ENCODE measurements at regions not wholly inside any gene's neighbourhood (a gene's known extent, or its start where the extent isn't known, plus 50 kb on each side); places are given as distances from the start of the nearest gene placed in this dataset.

DNA sequence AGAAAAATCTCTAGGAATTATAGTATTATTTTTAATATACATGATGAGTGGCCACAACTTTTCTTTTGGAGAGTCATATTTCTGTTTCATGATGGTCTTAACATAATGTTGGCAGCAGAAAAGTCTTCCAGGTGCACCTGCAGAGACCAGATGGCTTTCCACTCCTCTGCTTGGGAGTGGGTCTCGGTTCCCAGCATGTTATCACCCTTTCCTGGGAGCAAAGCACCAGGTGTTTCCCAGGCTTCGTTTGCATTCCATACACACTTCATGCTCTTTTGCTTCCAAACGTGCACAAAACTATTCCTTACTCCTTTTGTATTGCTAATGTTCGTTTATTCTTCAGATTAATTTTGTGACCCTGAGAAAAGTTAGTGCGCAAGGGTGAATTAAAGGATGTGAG lies 305.2 kb downstream of the CDH2 start:
- H3K4me1 ChIP-seq = no peaks in the 10 kb centered on the region
- ATAC-seq (no peak), DNase-seq (no peak)
- H3K27me3 ChIP-seq = no peaks in the 10 kb centered on the region
- intact Hi-C loops (cut with DNase I) = no loop called here
- no peak overlapping the region for H3K4me3 ChIP-seq
- no peak for TF ChIP-seq CTCF (IDR thresholded peaks at IDR 0.05)
- no peaks in the 10 kb centered on the region for H3K9me3 ChIP-seq
- H3K27ac ChIP-seq = no peak overlapping the region
- H3K36me3 ChIP-seq = no peaks in the 10 kb centered on the region

DNA sequence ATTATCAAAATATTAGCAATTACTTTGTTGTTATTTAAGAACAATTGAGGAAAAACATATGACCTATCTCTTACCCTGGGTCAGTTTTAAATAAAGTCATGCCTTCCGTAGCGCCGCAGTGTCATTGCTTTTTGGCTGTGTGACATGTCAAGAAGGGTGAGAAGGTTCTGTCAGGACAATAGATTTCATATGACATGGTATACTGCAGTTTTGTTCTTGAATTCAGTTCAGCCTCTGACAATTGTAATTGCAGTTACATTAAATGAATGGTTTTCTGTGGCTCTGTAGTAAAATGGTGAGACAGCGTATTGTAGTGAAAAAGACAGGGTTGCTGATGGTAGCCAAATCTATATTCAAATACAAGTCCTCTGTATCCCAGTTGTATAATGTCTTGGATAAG lies 307.2 kb downstream of the CDH2 start:
- no peaks in the 10 kb centered on the region for H3K36me3 ChIP-seq
- H3K27me3 ChIP-seq = no peaks in the 10 kb centered on the region
- H3K4me3 ChIP-seq = no peak overlapping the region
- ATAC-seq = no peak
- H3K27ac ChIP-seq = no peak overlapping the region
- H3K9me3 ChIP-seq = no peaks in the 10 kb centered on the region
- no peaks in the 10 kb centered on the region for H3K4me1 ChIP-seq
- intact Hi-C loops (cut with DNase I) = no loop called here
- no peak for DNase-seq
- TF ChIP-seq CTCF (IDR thresholded peaks at IDR 0.05) = no peak

DNA sequence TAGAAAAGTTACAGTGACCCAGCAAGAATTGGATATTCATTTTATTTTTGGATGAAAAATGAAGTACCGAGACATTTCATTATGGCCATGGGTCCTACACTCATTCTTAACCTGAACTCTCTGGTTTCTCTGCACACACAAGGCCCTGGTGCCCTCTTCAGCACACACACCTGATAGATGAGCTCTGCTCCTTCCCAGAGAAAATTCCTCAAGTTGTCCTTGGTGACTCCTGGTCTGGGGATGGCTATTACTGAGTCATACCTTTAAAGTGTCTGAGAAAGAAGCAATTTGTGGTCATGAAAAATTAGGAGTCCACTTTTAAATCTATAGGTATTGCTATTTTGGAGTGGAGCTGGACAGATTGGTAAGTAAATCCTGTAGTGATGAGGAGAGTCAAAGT lies 311.5 kb downstream of the CDH2 start:
- TF ChIP-seq CTCF (IDR thresholded peaks at IDR 0.05) = no peak
- Histone ChIP-seq H3K4me3 (no peak overlapping the region), H3K9me3 (peaks cover 0 to 2% of the 10 kb centered on the region in 2 donors), H3K36me3 (no peaks in the 10 kb centered on the region), H3K27ac (no peak overlapping the region), H3K27me3 (no peaks in the 10 kb centered on the region), H3K4me1 (no peaks in the 10 kb centered on the region)
- intact Hi-C loops (cut with DNase I) = no loop called here
- no peak for DNase-seq
- no peak for ATAC-seq

DNA sequence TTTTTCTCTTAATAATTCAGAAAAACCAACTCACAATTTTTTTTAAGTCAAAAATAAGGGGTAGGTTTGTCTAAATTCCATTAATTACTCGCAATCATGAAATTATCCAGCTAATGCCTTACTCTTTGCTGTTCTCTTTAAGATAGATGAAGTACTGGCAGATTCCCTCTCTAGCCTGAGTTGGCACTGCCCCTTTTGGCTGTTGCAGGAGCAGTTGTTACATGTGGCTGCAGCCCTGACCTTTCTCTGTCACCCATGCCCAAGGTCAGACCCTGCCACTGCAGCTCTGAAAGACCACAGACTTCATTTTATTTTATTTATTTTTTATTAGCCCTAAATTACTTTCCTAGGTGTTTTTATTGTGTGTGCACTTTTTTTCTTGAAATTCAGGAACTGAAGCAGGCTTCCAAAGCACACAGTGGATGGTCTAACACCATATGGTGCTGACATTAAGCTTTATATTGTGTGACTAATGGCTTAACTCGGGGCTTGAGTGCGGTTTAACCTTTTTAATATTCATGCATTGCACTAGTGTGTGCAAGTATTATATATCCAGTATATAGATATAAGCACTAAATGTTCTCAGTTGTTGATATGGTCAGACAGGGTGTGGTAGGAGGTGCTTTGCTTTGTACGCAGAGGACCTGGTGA lies 313.0 kb downstream of the CDH2 start:
- Histone ChIP-seq H3K4me1 (no peaks in the 10 kb centered on the region), H3K9me3 (peaks cover 0 to 2% of the 10 kb centered on the region in 2 donors), H3K36me3 (no peaks in the 10 kb centered on the region), H3K27ac (no peak overlapping the region), H3K27me3 (no peaks in the 10 kb centered on the region), H3K4me3 (no peak overlapping the region)
- intact Hi-C loops (cut with DNase I) = no loop called here
- DNase-seq (no peak), ATAC-seq (no peak)
- TF ChIP-seq CTCF (IDR thresholded peaks at IDR 0.05) = no peak

DNA sequence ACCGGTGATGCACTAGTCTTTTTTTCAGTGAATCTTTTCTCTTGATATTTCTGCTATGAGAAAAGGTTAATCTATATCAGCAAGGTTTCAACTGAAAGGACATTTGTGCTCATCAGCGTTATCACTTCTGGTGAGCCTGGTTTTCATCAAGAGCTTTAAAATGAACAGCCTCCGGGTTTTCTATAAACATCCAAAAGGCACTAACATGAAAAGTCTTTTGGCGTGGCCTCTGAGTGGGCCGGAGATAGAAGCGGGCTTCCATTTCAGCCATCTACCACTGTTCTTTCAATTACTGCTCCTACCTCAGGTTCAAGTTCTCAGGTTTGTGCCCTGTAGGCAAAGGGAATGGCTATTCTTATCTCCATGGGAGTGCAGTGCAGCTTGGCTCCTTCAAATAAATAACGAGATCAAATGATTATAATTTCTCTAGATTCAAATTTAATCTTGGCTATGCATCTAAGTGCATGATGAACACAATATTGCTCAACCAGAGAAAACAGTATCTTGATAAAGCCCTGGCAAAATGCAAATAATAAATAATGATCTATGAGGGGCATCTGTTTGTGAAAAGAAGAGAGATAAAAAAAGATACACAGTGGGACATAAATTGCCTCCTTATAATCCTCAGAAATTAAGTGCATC lies 314.8 kb downstream of the CDH2 start:
- Histone ChIP-seq H3K4me3 (no peak overlapping the region), H3K27ac (no peak overlapping the region), H3K36me3 (no peaks in the 10 kb centered on the region), H3K9me3 (peaks cover 0 to 2% of the 10 kb centered on the region in 2 donors), H3K4me1 (no peaks in the 10 kb centered on the region), H3K27me3 (no peaks in the 10 kb centered on the region)
- intact Hi-C loops (cut with DNase I) = no loop called here
- ATAC-seq (no peak), DNase-seq (no peak)
- no peak for TF ChIP-seq CTCF (IDR thresholded peaks at IDR 0.05)

All from left lung (tissue), 4 donors.